Lower leg skin (tissue), 4 donors: ENCODE measurements at regions not wholly inside any gene's neighbourhood (a gene's known extent, or its start where the extent isn't known, plus 50 kb on each side); places are given as distances from the start of the nearest gene placed in this dataset.

Experiments used
- DNase-seq, 2 donors: peaks; one replicate each; pipeline ENCODE4 v3.0.0-alpha.2; 2019; ENCODE audit warnings: low spot score in 2 of 2
- H3K4me3 ChIP-seq: fragments of 200-600 bp; sonication (generic); 2 replicates; pipeline ENCODE4 v1.5.1; 2017; ENCODE audit warnings: mild to moderate bottlenecking, low read depth; ENCODE audit not compliant: poor library complexity, severe bottlenecking
- CTCF ChIP-seq, 3 donors: fragments of 450-650 bp; IDR thresholded peaks; one replicate each; pipeline ENCODE4 v1.5.1; 2016; ENCODE audit warnings: antibody characterized with exemption in 3 of 3, mild to moderate bottlenecking in 3 of 3, moderate library complexity in 2 of 3
- POLR2A ChIP-seq, 2 donors: fragments of 450-650 bp; IDR thresholded peaks; one replicate each; pipeline ENCODE4 v1.6.1; 2016 to 2017; ENCODE audit warnings: antibody characterized with exemption in 2 of 2, mild to moderate bottlenecking in 1 of 2, moderate library complexity in 1 of 2
- WGBS, 2 donors: methylation state at CpG; one replicate each; pipeline ENCODE4 v1.1.5; 2018; 5-methylcytosine and 5-hydroxymethylcytosine counted together
- intact Hi-C: fragments of 100-400 bp; cut with DNase I; formaldehyde crosslinking; loops from one replicate; pipeline ENCODE4 v1.15.0; 2023; ENCODE audit warnings: low total_unique reads

- WGBS, 2 donors = 80 to 83% methylated on average over 3 of the region's 3 CpGs
- DNase-seq = no peak
- no peak overlapping the region for H3K4me3 ChIP-seq
- intact Hi-C loops = no loop called here
- no peak for TF ChIP-seq CTCF (IDR thresholded peaks at IDR 0.05)
- TF ChIP-seq POLR2A (IDR thresholded peaks at IDR 0.05) = no peak
Measured at GRCh38 chr9:1723522-1724015, 291.6 kb upstream of the SMARCA2 start.

GRCh38 chr9:1726993-1727759 lies 288.0 kb upstream of the SMARCA2 start:
- intact Hi-C loops = no loop called here
- WGBS, 2 donors = 82 to 86% methylated on average over 4 of the region's 4 CpGs
- DNase-seq = no peak
- no peak overlapping the region for H3K4me3 ChIP-seq
- no peak for TF ChIP-seq CTCF (IDR thresholded peaks at IDR 0.05)
- no peak for TF ChIP-seq POLR2A (IDR thresholded peaks at IDR 0.05)

GRCh38 chr9:1729631-1730030 lies 285.5 kb upstream of the SMARCA2 start:
- no peak overlapping the region for H3K4me3 ChIP-seq
- DNase-seq = no peak
- intact Hi-C loops = no loop called here
- 44 to 48% methylated on average over 4 of the region's 4 CpGs for WGBS, 2 donors
- TF ChIP-seq POLR2A (IDR thresholded peaks at IDR 0.05) (no peak), CTCF (IDR thresholded peaks at IDR 0.05) (no peak)

DNA sequence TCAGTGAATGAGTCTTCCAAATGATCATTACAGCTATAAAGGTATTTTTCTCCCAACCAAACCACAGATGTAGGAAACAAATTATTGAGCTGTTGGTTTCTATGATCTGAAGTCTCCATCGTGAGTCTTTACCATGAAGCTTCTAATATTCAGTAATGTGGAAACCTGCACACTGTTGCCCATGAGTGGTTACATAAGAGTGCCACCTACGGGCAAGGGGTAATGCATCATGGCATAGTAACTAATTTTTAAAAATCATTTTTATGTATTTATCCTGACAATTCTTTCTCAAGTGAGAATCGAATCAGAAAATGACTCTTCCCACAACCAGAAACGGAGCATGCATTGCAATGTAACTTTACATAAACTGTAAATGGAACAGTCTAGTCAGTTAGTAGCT lies 282.5 kb upstream of the SMARCA2 start:
- TF ChIP-seq POLR2A (IDR thresholded peaks at IDR 0.05) = no peak
- no peak for TF ChIP-seq CTCF (IDR thresholded peaks at IDR 0.05)
- DNase-seq = no peak
- intact Hi-C loops = no loop called here
- WGBS, 2 donors = 34 to 39% methylated on average over 4 of the region's 4 CpGs
- no peak overlapping the region for H3K4me3 ChIP-seq

GRCh38 chr9:1738511-1739100 lies 276.5 kb upstream of the SMARCA2 start:
- WGBS, 2 donors = 80 to 85% methylated on average over 4 of the region's 4 CpGs
- intact Hi-C loops = no loop called here
- TF ChIP-seq POLR2A (IDR thresholded peaks at IDR 0.05) (no peak), CTCF (IDR thresholded peaks at IDR 0.05) (no peak)
- H3K4me3 ChIP-seq = no peak overlapping the region
- DNase-seq = no peak
